HUES6 (cell line): ENCODE measurements at regions not wholly inside any gene's neighbourhood (a gene's known extent, or its start where the extent isn't known, plus 50 kb on each side); places are given as distances from the start of the nearest gene placed in this dataset.

Source experiments
- H3K27ac ChIP-seq: 2 replicates; pipeline ENCODE4 v1.7.0; 2013; ENCODE audit warnings: low read depth, mild to moderate bottlenecking, low read length, inconsistent platforms
- H3K27me3 ChIP-seq: 2 replicates; pipeline ENCODE4 v1.6.1; 2013; ENCODE audit warnings: low read length; ENCODE audit not compliant: control insufficient read depth, insufficient read depth
- H3K36me3 ChIP-seq: 2 replicates; pipeline ENCODE4 v1.6.1; 2013; ENCODE audit warnings: low read length; ENCODE audit not compliant: control insufficient read depth, insufficient read depth
- H3K4me1 ChIP-seq: 2 replicates; pipeline ENCODE4 v1.6.1; 2013; ENCODE audit warnings: low read length; ENCODE audit not compliant: control insufficient read depth, insufficient read depth
- H3K4me3 ChIP-seq: 2 replicates; pipeline ENCODE4 v1.5.1; 2013; ENCODE audit warnings: low read depth, low read length
- H3K9ac ChIP-seq: one replicate; pipeline ENCODE4 v1.6.1; 2013; ENCODE audit warnings: mild to moderate bottlenecking, low read length
- H3K9me3 ChIP-seq: 2 replicates; pipeline ENCODE4 v1.6.1; 2013; ENCODE audit warnings: low read depth, low read length; ENCODE audit not compliant: control insufficient read depth, insufficient read depth

GRCh38 chr1:208515129-208515528 is 270.9 kb upstream of the PLXNA2 start:
- Histone ChIP-seq H3K9ac (no peak overlapping the region), H3K9me3 (peaks cover 5% of the 10 kb centered on the region; the same call in 1 of the 2 replicates), H3K27ac (no peak overlapping the region), H3K36me3 (no peaks in the 10 kb centered on the region), H3K27me3 (no peaks in the 10 kb centered on the region), H3K4me3 (no peak overlapping the region), H3K4me1 (no peaks in the 10 kb centered on the region)

GRCh38 chr1:208516780-208517179 is 272.6 kb upstream of the PLXNA2 start:
- Histone ChIP-seq H3K4me3 (no peak overlapping the region), H3K27ac (no peak overlapping the region), H3K9ac (no peak overlapping the region), H3K4me1 (no peaks in the 10 kb centered on the region), H3K27me3 (no peaks in the 10 kb centered on the region), H3K9me3 (peaks cover 5% of the 10 kb centered on the region; the same call in 1 of the 2 replicates), H3K36me3 (no peaks in the 10 kb centered on the region)

DNA sequence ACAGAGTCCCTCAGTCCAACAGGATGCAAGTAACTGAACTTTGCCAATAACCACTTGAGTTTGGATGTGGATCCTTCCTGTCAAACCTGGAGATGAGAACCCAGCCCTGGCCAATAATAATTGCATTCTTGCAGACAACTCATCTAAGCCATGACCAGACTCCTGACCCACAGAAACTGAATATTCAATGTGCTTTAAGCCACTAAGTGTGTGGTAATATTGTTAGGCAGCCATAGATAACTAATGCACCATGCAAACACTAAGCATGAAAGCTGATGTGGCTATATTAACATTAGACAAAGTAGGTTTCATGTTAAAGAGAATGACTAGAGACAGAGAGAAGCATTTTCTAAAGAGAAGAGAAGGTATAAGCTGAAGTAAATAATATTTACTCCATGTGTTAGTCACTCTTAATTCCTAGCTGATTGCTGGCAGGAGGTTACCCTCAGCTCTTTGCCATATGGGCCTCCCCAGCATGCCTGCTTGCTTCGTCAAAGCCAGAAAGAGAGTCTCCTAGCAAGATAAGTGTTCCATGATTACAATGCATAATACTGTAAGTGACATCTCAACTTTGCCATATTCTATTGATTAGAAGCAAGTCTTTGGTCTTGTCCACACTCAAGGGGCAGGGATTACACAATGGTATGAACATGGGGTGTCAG is 276.4 kb upstream of the PLXNA2 start:
- H3K27ac ChIP-seq = no peak overlapping the region
- no peak overlapping the region for H3K9ac ChIP-seq
- peaks cover 4% of the 10 kb centered on the region; the same call in 1 of the 2 replicates for H3K9me3 ChIP-seq
- no peak overlapping the region for H3K4me3 ChIP-seq
- H3K4me1 ChIP-seq = no peaks in the 10 kb centered on the region
- H3K27me3 ChIP-seq = no peaks in the 10 kb centered on the region
- H3K36me3 ChIP-seq = no peaks in the 10 kb centered on the region

GRCh38 chr1:208521534-208521933 is 277.4 kb upstream of the PLXNA2 start:
- Histone ChIP-seq H3K9me3 (0 out of 2 replicates have a peak, but pooled peaks cover 4% of the 10 kb centered on the region), H3K9ac (no peak overlapping the region), H3K4me3 (no peak overlapping the region), H3K27ac (no peak overlapping the region), H3K27me3 (no peaks in the 10 kb centered on the region), H3K4me1 (no peaks in the 10 kb centered on the region), H3K36me3 (no peaks in the 10 kb centered on the region)

DNA sequence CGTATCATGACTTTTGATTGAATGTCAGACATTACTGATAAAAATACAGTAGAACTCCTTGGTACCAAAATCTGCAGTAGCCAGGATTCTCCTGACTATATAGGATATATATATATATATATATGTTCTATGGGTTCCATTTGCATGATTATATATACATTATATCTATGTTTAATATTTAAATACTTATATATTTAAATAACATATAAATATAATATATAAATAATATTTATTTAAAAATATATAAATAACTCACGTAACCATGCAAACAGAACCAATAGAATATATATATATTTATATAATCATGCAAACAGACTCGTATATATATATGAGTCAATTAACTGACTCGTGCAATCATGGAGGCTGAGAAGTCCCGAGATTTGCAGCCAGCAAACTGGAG is 278.8 kb upstream of the PLXNA2 start:
- Histone ChIP-seq H3K9me3 (no peaks in the 10 kb centered on the region), H3K9ac (no peak overlapping the region), H3K27me3 (no peaks in the 10 kb centered on the region), H3K36me3 (no peaks in the 10 kb centered on the region), H3K4me3 (no peak overlapping the region), H3K27ac (no peak overlapping the region), H3K4me1 (no peaks in the 10 kb centered on the region)

- Histone ChIP-seq H3K27ac (no peak overlapping the region), H3K4me1 (no peaks in the 10 kb centered on the region), H3K27me3 (no peaks in the 10 kb centered on the region), H3K4me3 (no peak overlapping the region), H3K9ac (no peak overlapping the region), H3K9me3 (no peaks in the 10 kb centered on the region), H3K36me3 (no peaks in the 10 kb centered on the region)
Observed at GRCh38 chr1:208524376-208524775, 280.2 kb upstream of the PLXNA2 start.

DNA sequence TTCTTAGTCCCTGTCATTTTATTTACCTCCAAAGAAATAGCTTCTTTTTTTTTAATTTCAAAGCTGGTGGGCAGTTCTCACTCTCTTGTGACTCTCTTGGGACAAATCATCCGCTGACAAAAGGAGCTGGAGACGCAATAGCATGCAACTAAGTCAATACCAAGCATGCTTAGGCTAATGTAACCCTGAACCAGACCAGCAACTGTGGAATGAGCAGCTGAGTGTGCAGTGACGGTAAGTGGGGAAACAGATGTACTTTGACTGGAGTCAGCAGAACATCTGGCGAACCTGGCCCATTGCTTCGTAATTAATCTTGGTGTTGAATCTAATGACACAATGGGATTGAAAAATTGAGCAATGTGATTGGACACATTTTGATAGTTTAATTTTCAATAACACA is 280.7 kb upstream of the PLXNA2 start:
- Histone ChIP-seq H3K4me1 (no peaks in the 10 kb centered on the region), H3K4me3 (no peak overlapping the region), H3K27me3 (no peaks in the 10 kb centered on the region), H3K9me3 (no peaks in the 10 kb centered on the region), H3K36me3 (no peaks in the 10 kb centered on the region), H3K9ac (no peak overlapping the region), H3K27ac (no peak overlapping the region)

DNA sequence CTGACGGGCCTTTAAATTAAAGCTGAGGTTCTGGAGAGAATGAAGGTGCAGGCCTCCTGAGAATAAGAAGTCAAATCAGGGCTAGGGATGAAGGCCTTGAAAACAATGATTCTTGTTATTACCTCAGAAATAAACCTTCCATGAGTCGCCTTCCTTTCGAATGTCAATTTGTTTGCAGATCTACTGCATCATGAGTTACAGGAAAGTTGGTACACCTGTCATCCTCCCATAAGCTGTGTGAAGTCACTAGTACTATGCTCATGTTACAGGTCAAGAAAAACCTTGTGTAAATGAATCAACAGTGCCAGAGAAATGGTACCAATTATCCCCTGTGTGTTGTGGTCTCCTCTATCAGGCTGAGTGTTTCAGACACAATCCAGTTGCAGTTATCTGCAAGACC is 281.2 kb upstream of the PLXNA2 start:
- H3K9ac ChIP-seq = no peak overlapping the region
- H3K9me3 ChIP-seq = no peaks in the 10 kb centered on the region
- no peak overlapping the region for H3K27ac ChIP-seq
- no peaks in the 10 kb centered on the region for H3K36me3 ChIP-seq
- H3K4me1 ChIP-seq = no peaks in the 10 kb centered on the region
- no peaks in the 10 kb centered on the region for H3K27me3 ChIP-seq
- H3K4me3 ChIP-seq = no peak overlapping the region

- H3K4me3 ChIP-seq = no peak overlapping the region
- H3K9me3 ChIP-seq = no peaks in the 10 kb centered on the region
- H3K36me3 ChIP-seq = no peaks in the 10 kb centered on the region
- peaks cover 4% of the 10 kb centered on the region; the same call in 1 of the 2 replicates for H3K4me1 ChIP-seq
- no peaks in the 10 kb centered on the region for H3K27me3 ChIP-seq
- H3K27ac ChIP-seq = no peak overlapping the region
- no peak overlapping the region for H3K9ac ChIP-seq
Observed at GRCh38 chr1:208526613-208527125, 282.5 kb upstream of the PLXNA2 start.

- Histone ChIP-seq H3K4me1 (peaks cover 6% of the 10 kb centered on the region; the same call in 1 of the 2 replicates), H3K27ac (no peak overlapping the region), H3K9me3 (no peaks in the 10 kb centered on the region)
Observed at GRCh38 chr1:208527156-208527555, 283.0 kb upstream of the PLXNA2 start.

GRCh38 chr1:208528578-208529240 is 284.5 kb upstream of the PLXNA2 start:
- H3K36me3 ChIP-seq = no peaks in the 10 kb centered on the region
- H3K9ac ChIP-seq = no peak overlapping the region
- H3K27ac ChIP-seq = no peak overlapping the region
- H3K4me3 ChIP-seq = no peak overlapping the region
- H3K4me1 ChIP-seq = peaks cover 6% of the 10 kb centered on the region; the same call in 1 of the 2 replicates
- no peaks in the 10 kb centered on the region for H3K27me3 ChIP-seq
- no peaks in the 10 kb centered on the region for H3K9me3 ChIP-seq

More at GRCh38 chr1:208527156-208527555, 283.0 kb upstream of the PLXNA2 start:
- H3K9ac ChIP-seq = no peak overlapping the region
- H3K27me3 ChIP-seq = no peaks in the 10 kb centered on the region
- no peak overlapping the region for H3K4me3 ChIP-seq
- H3K36me3 ChIP-seq = no peaks in the 10 kb centered on the region
